HG03521 (cell line): ENCODE measurements at regions not wholly inside any gene's neighbourhood (a gene's known extent, or its start where the extent isn't known, plus 50 kb on each side); places are given as distances from the start of the nearest gene placed in this dataset.
A peak's percentile ranks its signal among the peaks of the same experiment; 100 is the strongest.

Source experiments
- ATAC-seq: cut with Tn5 transposase; IDR thresholded peaks from one replicate; pipeline ENCODE4 v1.9.1; 2021; ENCODE audit warnings: mild to moderate bottlenecking, moderate library complexity; ENCODE audit not compliant: unreplicated experiment

DNA sequence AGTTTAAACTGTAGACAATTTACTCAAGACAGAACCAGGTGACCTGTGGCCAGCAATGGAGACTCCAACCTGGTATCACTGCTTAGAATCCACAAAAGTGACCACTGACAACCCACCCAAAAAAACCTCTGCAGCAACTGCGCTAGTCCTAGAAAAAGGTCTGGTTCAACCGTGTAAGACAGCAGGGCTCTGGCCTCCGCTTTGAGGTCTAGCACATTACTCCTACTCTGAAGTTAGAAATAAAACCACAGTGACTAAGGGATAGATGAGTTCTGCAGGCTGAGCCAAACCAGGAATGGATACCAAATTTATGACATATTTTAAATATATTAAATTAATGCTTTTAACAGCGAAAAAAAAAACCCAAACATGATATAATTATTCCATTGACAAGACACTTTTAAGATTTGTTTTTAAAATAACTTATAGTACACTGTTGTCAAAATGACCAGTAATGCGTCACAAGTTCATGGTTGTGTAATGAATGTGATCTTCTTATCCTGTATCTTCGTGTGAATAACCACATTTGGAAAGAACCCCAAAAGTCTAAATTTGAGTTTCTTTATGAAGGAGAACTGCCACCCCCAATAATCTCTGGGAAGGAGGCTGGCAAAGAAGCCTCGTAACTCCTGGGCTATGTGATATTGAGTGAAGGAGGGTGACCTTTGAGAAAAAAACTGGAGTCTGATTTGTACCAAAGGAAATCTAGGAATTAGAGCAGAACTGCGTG is 101.9 kb upstream of the SLC44A1 start:
- ATAC-seq: no peak

DNA sequence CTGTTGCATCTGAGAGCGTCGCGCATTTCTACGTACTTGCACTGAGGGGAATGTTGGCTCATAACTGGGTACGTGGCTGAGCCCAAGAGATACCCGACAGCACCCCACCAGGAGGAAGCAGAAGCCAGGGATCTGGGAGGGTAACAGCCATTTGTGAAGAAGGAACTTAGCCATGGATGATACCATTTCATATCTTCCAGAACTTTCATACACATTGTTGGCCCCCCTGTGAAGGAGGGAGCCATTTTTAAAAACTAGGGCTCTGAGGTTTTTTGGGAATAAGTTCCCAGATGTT is 101.4 kb upstream of the SLC44A1 start:
- ATAC-seq: no peak

DNA sequence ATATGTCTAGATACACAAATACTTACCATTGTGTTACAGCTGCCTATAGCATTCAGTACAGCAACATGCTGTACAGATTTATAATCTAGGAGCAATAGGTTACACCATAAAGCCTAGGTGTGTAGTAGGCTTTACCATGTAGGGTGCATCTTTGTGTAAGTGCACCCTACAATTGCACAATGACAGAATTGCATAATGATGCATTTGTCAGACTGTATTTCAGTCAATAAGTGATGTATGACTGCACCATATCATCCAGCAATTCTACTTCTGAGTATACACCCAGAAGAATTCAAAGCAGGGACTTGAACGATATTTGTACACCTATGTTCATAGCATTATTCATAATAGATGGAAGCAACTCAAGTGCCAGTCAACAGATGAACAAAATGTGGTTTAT is 100.4 kb upstream of the SLC44A1 start:
- no peak for ATAC-seq

DNA sequence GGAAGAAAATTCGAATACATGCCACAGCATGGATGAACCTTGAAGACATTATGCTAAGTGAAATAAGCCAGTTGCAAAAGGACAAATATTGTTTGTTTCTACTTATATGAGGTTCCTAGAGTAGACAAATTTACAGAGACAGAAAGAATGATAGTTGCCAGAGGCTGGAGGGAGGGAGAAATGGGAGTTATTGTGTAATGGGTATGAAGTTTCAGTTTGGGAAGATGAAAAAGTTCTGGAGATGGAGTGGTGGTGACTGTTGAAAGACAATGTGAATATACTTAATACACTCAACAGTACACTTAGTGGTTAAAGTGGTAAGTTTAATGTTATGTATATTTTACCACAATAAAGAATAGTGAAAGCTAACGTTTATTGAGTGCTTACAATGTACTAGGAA is 99.6 kb upstream of the SLC44A1 start:
- no peak for ATAC-seq

DNA sequence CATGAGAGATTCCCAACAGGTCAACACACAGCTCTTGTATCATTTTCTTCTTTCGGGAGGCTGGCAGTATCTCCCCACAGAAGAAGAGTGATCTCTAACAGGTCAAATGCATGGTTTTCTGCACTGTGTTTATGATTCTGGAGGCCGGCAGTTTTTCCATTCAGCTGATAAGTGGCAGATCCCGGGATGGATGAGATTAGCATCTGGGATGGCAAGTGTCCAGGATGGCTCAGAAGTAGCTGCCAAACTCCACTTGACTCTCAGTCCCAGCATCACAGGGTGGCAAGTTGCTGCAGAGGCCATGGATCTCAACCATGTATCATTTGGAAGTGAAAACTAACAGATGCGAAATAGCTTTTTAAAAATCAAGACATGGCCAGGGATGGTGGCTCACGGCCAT is 97.8 kb upstream of the SLC44A1 start:
- no peak for ATAC-seq

DNA sequence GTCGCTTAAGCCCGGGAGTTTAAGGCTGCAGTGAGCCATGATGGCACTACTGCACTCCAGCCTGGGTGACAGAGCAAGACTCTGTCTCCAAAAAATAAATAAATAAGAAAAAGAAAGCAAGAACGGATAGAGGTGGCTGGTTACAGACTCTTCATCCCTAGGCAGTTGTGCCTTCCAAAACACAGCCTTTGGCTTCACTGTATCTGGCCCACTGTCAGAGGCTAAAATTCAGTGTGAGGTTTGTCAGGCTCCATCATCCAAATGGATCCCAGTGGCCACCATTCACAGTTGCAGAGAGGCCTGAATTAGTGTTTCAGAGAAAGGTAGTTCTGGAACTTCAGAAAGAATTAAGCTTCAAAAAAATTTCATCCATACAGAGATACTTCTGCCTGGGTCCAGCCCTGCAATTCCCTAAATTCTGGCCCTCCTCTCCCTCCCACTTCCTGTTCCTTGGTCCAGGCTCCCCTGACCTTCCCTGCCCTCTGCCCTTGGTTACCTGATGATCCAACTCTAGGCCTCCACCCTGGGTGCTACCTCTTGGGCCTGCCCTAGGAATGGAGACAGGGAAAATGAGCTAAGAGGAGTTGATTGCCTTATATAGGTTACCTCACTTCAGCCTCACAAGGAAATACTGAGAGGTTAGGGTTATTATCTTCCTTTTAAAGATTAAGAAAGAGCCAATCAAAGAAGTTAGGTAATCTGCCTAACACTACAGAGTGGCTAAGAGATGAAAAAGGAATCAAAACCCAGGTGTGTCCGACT is 97.2 kb upstream of the SLC44A1 start:
- ATAC-seq: no peak

DNA sequence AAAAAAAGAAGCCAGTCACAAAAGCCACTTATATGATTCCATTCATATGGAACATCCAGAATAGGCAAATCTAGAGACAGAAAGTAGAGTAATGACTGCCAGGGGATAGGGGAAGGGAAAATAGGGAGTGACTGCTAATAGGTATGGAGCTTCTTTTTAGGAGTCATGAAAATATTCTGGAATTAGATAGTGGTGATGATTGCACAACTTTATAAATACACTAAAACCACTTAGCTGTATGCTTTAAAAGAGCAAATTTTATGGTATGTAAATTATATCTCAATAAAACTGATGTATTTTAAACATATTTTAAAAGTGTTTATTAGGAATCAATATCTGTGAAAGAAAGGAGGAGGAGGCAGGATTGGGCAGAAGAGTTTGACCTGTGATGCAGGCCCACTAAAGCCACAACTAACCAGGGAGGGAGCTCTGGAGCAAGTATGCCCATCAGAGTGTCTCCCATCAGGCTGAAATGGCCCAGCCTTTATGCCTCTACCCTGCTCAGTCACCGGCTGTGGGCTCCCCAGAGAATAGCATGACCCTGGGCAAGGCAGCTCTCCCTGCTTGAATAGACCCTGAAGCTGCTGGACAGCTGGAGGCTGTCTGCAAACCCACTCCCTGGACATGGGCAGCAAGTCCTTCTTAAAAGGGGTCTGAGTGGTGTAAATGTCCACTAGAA is 96.0 kb upstream of the SLC44A1 start:
- ATAC-seq: no peak

DNA sequence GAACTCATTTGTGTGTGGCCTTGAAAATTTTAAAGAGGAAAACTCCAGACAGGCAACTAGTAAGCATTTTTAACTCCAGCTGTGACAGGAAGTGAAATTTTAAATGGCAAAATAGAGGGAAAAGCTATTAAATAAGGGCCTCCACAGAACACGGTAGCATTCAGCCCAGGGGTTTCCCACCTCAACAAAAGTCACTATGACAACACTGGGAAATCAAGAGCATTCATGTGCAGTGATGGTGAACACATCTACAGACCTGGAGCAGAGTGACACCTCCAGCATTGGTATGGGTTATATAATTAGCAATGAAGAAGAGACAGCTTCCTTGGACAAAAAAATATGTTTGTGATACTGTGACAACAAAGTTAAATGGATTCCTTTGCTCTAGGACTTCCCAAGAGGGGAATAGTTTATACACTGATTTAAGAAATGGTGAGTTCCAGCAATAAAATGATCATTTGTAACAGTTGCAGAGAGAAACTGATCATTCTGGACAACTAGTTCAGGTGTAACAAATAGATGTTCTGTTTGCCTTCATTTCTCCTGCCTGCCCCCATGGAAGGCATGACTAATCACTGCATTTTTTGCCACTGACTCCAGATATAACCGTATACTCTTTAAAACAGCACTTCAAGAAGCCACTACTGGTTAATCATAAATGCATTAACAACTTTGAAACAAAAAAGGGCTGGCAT is 93.3 kb upstream of the SLC44A1 start:
- ATAC-seq: no peak

DNA sequence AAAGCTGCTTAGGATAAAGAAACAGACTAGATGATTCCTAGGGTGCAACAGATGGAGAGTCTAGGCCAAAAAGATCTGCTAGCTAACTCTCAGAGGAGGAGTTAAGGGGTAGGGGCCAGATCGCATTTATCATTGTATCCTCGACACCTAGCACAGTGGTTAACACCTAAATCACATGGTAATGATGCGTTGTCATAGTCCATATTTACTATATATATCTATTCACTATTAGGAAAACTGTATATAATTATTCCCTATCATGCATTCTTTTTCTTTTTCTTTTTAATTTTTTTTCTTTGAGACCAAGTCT is 92.8 kb upstream of the SLC44A1 start:
- no peak for ATAC-seq

DNA sequence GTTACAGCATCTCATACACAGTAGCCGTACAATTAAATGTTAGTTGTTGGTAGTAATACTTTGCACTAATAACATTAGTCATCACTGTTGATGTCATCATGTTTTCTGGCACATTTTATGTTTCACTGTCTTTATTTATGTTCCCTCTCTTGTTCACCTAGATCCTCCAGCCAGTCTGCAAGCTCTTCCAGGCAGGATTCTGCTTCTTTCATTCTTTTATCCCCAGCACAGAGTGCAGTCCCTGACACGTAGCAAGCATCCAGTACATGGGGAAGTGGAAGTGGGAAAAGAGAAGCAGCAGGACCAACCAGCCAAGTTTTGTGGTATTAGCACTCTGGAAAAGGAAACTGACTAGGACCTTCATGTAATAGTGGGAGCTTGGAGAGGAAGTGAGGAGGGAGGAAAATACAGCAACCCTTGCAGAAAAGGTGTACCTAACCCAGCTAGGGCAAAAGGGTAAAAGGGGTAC is 89.7 kb upstream of the SLC44A1 start:
- ATAC-seq: no peak

DNA sequence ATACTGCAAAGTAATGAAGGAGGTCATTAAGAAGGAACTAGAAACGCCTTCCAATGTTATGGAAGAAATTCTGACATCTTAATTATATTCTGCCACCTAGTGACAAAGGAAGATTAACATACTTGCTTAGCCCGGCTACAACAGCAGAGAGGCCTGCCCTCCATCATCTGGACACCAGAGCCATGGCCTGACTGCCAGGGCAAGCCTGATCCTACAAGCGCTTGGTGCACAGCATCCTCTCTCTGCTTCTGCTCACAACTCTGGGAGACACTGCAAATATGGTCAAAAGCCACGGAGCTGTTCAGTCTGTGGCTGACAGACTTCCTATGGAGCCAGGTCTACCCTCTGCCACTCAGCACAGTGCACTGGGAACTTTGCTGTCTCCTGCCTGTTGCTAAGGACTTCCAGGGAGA is 87.3 kb upstream of the SLC44A1 start:
- peak; percentile 75 for ATAC-seq

DNA sequence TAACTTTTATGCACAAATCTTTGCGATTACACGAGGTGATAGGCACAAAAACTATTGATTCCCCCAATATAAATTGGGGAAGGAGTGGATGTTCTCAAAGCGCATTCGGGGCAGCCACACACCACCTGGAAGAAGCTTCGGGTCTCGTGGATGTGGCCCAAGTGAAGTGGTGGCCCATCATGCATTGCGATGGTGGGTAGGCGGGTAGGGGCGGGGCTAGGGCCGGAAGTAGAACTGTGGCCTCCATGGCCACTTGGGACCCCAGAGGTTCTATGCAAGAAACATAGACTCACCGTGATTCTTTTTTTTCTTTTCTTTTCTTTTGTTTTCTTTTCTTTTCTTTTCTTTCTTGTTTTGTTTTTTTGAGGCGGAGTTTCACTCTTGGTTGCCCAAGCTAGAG is 86.4 kb upstream of the SLC44A1 start:
- ATAC-seq: no peak

DNA sequence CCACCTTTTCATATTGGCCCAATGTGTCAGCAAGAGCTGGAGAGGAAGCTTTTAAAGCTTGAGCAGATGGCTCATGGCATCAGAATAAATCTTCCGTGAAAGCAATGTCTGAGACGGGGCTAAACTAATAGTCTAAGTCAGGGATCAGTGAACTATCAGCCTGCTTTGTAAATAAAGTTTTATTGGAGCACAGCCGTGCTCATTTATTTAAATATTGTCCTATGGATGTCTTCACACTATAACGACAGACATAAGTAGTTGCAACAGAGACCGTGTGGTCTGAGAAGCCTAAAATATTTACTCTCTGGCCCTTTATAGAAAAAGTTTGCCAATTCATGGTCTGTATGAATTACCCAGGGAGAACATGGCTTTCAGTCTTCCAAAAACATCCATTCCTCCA is 85.6 kb upstream of the SLC44A1 start:
- ATAC-seq: no peak

DNA sequence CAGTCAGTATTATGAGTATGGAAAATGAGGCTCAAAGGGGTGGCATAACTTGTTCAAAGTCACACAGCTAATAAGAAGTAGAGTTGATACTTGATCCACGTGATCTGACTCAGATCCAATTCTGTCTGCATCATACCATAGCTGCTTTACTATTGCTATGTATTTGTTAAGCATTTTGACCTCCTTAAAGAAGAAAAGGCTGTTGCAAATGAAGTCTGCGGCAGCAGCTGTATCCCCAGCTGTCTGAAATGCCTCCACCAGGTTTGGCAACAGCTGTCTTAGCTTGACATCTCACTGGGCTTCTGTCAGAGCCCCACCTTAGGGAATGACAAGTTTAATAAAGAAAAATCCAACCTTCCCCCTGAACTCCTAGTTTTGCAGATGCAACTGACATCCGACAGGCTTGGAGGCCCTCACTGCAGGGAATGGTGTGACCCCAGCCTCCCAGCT is 75.6 kb upstream of the SLC44A1 start:
- no peak for ATAC-seq

DNA sequence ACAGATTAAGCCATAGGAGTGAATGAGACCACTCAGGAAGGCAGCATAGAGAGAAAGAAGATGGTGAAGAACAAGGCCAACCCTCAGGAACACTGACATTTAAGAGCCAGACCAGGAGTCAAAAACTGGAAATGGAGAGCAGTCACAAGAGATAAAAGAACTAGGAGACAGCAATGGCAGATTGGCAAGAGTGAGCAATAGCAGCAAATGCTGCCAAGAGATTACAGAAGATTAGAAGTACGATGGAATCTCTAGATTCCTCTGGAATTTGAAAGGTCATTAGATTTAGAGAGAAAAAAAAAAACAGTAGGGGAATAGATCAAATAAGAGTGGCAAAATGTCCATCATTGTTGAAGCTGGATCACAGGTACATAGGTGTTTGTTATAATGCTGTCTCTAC is 73.4 kb upstream of the SLC44A1 start:
- no peak for ATAC-seq

DNA sequence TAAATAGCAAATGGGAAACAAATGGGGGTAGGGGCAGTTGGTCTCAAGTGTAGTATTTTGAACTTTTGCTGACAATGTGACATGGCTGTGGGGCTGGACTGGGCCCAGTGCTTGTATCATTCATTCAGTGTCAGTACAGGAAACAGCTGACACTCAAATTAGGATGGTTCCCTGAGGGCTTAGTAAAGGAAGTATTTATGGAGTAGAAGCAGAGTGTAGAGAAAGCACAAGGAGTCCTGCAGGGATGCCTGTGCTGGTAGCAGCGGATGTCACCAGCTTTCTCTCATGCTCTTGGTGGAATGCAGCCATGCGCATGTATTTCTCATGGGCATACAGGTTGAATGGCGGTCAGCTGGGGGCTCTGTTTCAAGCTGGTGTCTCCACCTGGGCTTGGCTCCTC is 72.9 kb upstream of the SLC44A1 start:
- ATAC-seq: no peak

DNA sequence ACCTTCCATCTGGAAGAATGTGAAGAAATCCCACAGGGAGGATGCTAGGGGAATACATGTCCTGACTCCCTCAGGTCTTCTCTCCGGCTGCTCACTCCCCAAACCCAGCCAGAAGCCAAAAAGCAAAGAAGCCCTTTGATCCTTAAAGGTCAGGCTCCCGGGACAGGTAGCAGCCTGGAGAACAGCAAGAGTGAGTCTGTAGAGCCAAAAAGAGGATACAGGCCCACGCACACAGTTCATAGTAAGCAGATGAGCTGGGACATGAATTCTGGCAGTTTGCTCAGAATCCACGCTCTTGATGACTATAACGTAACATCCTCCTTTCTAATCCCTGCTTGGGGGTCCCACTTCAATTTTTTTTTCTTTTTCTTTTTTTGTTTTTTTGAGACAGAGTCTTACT is 72.0 kb upstream of the SLC44A1 start:
- no peak for ATAC-seq

DNA sequence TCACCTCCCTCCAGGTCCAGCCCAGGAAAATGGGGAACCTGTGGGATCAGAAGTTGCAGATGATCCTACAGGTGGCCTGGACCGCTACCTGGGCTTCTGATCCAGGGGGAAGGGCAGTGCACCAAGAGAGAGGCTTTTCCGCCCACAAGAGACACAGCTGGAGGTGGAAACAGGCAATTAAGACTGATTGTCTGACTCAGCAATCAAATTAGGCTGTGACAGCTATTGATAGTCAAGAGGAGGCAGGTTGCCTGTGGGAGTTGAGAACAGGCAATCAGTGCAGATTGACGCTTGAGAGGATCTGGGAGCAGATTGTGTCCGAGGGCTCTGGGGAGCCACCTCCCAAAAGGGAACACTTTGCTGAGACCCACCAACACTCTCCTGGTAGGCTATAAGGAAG is 71.1 kb upstream of the SLC44A1 start:
- ATAC-seq: no peak

DNA sequence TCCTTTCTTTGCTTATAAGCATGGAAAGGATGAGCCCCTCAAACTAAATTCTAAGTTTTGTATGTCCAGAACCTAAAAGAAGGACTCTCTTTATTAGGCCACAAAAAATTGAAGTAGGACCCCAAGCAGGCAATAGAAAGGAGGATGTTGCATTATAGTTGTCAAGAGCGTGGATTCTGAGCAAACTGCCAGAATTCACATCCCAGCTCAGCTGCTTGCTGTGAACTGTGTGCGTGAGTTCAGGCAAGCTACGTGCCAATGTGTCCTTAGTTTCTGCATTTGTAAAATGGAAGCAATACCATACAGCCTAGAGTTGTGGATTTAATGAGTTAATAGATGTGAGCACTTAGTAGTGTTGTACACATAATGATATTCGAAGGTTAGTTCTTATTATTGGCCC is 70.6 kb upstream of the SLC44A1 start:
- no peak for ATAC-seq

DNA sequence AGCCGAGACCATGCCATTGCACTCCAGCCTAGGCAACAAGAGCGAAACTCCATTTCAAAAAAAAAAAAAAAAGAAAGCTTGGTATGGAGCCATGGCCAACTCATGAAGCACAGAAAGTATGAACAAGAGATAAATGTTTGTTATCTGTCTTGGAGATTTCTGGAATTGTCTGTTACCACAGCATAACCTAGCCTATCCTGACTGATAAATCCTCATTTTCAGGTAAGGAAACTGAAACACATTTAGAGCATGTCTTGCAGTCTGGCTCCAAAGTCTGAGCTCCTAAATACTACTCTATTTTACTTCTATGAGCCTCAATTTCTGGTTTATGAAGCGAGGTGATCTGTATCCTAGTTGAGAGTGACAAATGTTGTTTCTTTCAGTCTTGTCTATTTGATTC is 68.3 kb upstream of the SLC44A1 start:
- ATAC-seq: no peak

DNA sequence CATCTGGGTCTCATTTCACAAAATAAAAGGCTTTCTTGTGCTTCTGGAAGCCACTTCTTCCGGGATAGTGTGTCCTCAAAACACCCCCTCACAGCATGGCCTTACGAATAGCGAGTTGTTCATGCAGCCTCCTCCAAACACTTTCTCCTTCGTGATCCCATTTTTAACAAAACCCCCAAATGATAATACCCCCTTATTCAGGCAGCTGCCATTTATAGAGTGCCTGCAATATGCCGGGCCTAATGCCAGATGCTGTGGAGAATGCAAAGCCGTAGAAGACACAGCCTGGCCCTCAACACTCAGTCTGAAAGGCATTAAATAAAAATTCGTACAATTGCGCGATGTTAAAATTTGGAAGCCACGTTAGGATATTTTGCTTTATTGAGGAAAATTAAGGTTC is 66.4 kb upstream of the SLC44A1 start:
- no peak for ATAC-seq

DNA sequence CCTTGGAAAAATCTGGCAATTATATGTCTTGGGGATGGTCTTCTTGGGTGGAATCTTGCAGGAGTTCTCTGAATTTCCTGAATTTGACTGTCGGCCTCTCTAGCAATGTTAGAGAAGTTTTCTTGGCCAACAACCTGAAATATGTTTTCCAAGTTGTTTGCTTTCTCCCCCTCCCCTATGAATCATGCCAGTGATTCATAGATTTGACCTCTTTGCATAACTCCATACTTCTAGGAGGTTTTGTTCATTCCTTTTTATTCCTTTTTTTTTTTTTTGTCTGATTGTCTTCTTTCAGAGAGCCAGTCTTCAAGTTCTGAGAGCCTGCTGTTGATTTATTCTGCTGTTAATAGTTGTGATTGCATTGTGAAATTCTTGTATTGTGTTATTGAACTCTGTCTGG is 56.7 kb upstream of the SLC44A1 start:
- ATAC-seq: no peak
